ENCODE measurements at regions not wholly inside any gene's neighbourhood (a gene's known extent, or its start where the extent isn't known, plus 50 kb on each side); places are given as distances from the start of the nearest gene placed in this dataset.

DNA sequence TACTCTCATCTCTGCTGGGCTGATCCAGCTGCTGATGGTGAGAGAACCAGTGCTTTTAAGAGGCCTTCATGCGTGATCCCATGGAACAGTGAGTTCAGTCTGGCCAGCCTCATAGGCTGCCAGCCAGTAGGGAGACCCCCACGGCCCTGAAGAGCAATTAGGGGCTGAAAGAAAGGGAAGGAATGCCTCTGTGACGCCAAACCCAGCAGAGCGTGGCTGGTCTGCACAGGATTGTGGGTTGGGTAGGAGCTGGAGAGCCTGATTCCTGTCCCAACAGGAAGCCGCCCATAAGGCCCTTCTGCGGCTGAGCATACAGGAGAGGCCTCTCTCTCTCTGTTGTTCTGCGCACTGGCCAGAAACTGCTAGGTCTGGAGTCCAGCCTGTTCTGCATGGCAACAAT, 181.5 kb upstream of the E2F8 start:
- TF ChIP-seq NRF1 (IDR thresholded peaks at IDR 0.05; ENCODE audit: low read depth, low read length): no peak
- no peak for TF ChIP-seq ASH2L (IDR thresholded peaks at IDR 0.05; ENCODE audit: low read length)
- no peak for TF ChIP-seq EP300 (IDR thresholded peaks at IDR 0.05; ENCODE audit: borderline replicate concordance in 1 of 2, low read depth in 2 of 2, low read length in 2 of 2)
- no peak for TF ChIP-seq CBX5 (IDR thresholded peaks at IDR 0.05; ENCODE audit: low read depth, low read length)
- TF ChIP-seq, protein P1, sequence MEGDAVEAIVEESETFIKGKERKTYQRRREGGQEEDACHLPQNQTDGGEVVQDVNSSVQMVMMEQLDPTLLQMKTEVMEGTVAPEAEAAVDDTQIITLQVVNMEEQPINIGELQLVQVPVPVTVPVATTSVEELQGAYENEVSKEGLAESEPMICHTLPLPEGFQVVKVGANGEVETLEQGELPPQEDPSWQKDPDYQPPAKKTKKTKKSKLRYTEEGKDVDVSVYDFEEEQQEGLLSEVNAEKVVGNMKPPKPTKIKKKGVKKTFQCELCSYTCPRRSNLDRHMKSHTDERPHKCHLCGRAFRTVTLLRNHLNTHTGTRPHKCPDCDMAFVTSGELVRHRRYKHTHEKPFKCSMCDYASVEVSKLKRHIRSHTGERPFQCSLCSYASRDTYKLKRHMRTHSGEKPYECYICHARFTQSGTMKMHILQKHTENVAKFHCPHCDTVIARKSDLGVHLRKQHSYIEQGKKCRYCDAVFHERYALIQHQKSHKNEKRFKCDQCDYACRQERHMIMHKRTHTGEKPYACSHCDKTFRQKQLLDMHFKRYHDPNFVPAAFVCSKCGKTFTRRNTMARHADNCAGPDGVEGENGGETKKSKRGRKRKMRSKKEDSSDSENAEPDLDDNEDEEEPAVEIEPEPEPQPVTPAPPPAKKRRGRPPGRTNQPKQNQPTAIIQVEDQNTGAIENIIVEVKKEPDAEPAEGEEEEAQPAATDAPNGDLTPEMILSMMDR (IDR thresholded peaks at IDR 0.05; ENCODE audit: control extremely low read depth in 1 of 3, insufficient read depth in 1 of 3, low read depth in 1 of 3, low read length in 3 of 3): no peak
- no peak for TF ChIP-seq POLR2AphosphoS5 (IDR thresholded peaks at IDR 0.05; ENCODE audit: low read depth, low read length)
- TF ChIP-seq CREB1 (IDR thresholded peaks at IDR 0.05): no peak
- no peak for TF ChIP-seq POLR2A (IDR thresholded peaks at IDR 0.05; ENCODE audit: control extremely low read depth in 1 of 2, low read depth in 2 of 2, low read length in 2 of 2)
- TF ChIP-seq SP1 (IDR thresholded peaks at IDR 0.05; ENCODE audit: low read depth, low read length): no peak
- TF ChIP-seq SUZ12 (IDR thresholded peaks at IDR 0.05; ENCODE audit: low read length): no peak
